ENCODE measurements at regions not wholly inside any gene's neighbourhood (a gene's known extent, or its start where the extent isn't known, plus 50 kb on each side); places are given as distances from the start of the nearest gene placed in this dataset.
"Not testable (repeated sequence)": the region's sequence is repeated elsewhere in the genome, so short reads cannot be mapped to it uniquely, and the experiment has no call there.

DNA sequence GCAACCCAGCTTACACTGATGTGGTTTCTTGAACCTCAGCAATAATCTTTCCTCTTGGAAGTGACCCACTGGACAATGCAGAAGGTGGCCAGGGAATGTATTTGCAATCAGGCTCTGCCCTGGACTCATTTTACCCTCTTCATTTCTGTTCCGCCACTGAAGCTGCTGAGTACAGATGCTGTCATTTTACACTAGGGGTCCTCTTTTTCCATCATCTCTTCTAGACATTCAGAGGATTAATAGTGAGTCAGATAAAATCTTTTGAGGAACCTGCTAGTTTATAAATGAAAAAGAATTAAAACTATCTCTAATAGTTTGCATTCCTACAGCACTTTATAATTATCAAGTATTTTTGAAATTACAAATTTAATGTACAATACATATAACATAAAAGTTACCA is 87.9 kb upstream of the PNPT1 start:
- Histone ChIP-seq H3K36me3 (0 out of 2 replicates have a peak, but pooled peaks cover 4% of the 10 kb centered on the region), H3K9me3 (replicated peaks) (no peaks in the 10 kb centered on the region), H3K4me1 (replicated peaks) (peaks cover 38% of the 10 kb centered on the region), H3K27me3 (replicated peaks) (no peaks in the 10 kb centered on the region), H3K27ac (no peak overlapping the region), H3K4me3 (no peak overlapping the region)
- no peak for DNase-seq (ENCODE audit: low read depth in 1 of 2, low spot score in 2 of 2)

- Histone ChIP-seq H3K27ac (peak overlapping the region; percentile 75), H3K4me1 (replicated peaks) (peaks cover 30% of the 10 kb centered on the region)
Observed at GRCh38 chr2:55780697-55781096, 87.1 kb upstream of the PNPT1 start.

GRCh38 chr2:55779459-55780421 is 86.1 kb upstream of the PNPT1 start:
- Histone ChIP-seq H3K27ac (peak overlapping the region; percentile 75), H3K36me3 (0 out of 2 replicates have a peak, but pooled peaks cover 4% of the 10 kb centered on the region), H3K27me3 (replicated peaks) (no peaks in the 10 kb centered on the region), H3K9me3 (replicated peaks) (no peaks in the 10 kb centered on the region), H3K4me3 (no peak overlapping the region), H3K4me1 (replicated peaks) (peaks cover 28% of the 10 kb centered on the region)
- DNase-seq (ENCODE audit: low read depth in 1 of 2, low spot score in 2 of 2), result peak; percentile 71 to 82

More at GRCh38 chr2:55780697-55781096, 87.1 kb upstream of the PNPT1 start:
- no peak for DNase-seq (ENCODE audit: low read depth in 1 of 2, low spot score in 2 of 2)
- H3K36me3 ChIP-seq, result 0 out of 2 replicates have a peak, but pooled peaks cover 4% of the 10 kb centered on the region
- H3K4me3 ChIP-seq, result no peak overlapping the region
- no peaks in the 10 kb centered on the region for H3K27me3 ChIP-seq (replicated peaks)
- no peaks in the 10 kb centered on the region for H3K9me3 ChIP-seq (replicated peaks)

DNA sequence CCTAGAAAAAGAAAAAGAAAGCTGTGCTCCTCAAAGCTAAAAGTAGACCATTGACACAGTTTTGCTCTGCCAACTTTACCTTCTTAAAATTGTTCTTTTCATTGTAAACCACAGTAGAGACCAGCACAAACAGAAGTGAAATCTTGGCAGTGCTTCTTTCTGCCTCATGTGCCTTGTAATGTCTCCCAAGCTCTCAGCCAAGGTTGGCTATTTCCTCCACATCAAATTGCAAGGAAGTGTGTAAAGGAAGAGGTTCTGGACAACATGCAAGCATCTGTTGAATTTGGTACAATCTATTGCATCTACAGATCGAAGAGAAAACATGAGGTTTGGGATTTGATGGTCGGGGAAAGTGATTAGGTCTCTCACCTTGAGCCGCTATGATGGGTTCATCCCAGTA is 83.3 kb upstream of the PNPT1 start:
- H3K27me3 ChIP-seq (replicated peaks), result no peaks in the 10 kb centered on the region
- DNase-seq (ENCODE audit: low read depth in 1 of 2, low spot score in 2 of 2), result no peak
- no peaks in the 10 kb centered on the region for H3K9me3 ChIP-seq (replicated peaks)
- peaks cover 36% of the 10 kb centered on the region for H3K4me1 ChIP-seq (replicated peaks)
- no peak overlapping the region for H3K4me3 ChIP-seq
- H3K27ac ChIP-seq, result no peak overlapping the region
- H3K36me3 ChIP-seq, result 0 out of 2 replicates have a peak, but pooled peaks cover 4% of the 10 kb centered on the region

DNA sequence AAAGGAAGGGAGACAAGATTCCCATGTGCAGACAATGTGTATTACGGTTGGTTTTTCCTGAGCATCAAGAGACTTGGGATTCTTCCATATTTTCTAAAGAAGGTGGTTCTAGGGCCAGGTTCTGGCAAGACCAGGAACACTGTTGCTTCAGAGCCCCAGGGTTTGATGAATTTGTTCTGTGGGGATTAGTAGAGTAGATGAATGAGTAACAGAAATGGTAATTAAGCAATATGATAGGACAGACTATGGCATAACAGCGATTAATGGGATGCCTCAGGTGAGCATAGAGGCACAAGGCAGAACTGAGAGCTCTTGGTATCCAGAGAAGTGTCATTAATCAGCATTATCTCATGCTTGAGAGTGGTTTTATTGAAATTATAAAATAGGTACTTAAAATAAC is 82.8 kb upstream of the PNPT1 start:
- 0 out of 2 replicates have a peak, but pooled peaks cover 4% of the 10 kb centered on the region for H3K36me3 ChIP-seq
- H3K4me1 ChIP-seq (replicated peaks), result peaks cover 38% of the 10 kb centered on the region
- no peak for DNase-seq (ENCODE audit: low read depth in 1 of 2, low spot score in 2 of 2)
- no peaks in the 10 kb centered on the region for H3K27me3 ChIP-seq (replicated peaks)
- no peak overlapping the region for H3K27ac ChIP-seq
- H3K9me3 ChIP-seq (replicated peaks), result no peaks in the 10 kb centered on the region
- no peak overlapping the region for H3K4me3 ChIP-seq

GRCh38 chr2:55775828-55776227 is 82.2 kb upstream of the PNPT1 start:
- no peak overlapping the region for H3K27ac ChIP-seq
- no peaks in the 10 kb centered on the region for H3K27me3 ChIP-seq (replicated peaks)
- H3K9me3 ChIP-seq (replicated peaks), result no peaks in the 10 kb centered on the region
- H3K4me3 ChIP-seq, result no peak overlapping the region
- H3K36me3 ChIP-seq, result 0 out of 2 replicates have a peak, but pooled peaks cover 4% of the 10 kb centered on the region
- peaks cover 36% of the 10 kb centered on the region for H3K4me1 ChIP-seq (replicated peaks)
- DNase-seq (ENCODE audit: low read depth in 1 of 2, low spot score in 2 of 2), result no peak

DNA sequence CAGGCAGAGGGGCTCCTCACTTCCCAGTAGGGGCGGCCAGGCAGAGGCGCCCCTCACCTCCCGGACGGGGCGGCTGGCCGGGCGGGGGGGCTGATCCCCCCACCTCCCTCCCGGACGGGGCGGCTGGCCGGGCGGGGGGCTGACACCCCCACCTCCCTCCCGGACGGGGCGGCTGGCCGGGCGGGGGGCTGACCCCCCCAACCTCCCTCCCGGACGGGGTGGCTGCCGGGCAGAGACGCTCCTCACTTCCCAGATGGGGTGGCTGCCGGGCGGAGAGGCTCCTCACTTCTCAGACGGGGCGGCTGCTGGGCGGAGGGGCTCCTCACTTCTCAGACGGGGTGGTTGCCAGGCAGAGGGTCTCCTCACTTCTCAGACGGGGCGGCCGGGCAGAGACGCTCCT is 80.0 kb upstream of the PNPT1 start:
- H3K27ac ChIP-seq; H3K27me3 ChIP-seq (replicated peaks); DNase-seq (ENCODE audit: low read depth in 1 of 2, low spot score in 2 of 2); H3K4me3 ChIP-seq; H3K9me3 ChIP-seq (replicated peaks); H3K36me3 ChIP-seq: not testable (repeated sequence)
- H3K4me1 ChIP-seq (replicated peaks), result peaks cover 14% of the 10 kb centered on the region

DNA sequence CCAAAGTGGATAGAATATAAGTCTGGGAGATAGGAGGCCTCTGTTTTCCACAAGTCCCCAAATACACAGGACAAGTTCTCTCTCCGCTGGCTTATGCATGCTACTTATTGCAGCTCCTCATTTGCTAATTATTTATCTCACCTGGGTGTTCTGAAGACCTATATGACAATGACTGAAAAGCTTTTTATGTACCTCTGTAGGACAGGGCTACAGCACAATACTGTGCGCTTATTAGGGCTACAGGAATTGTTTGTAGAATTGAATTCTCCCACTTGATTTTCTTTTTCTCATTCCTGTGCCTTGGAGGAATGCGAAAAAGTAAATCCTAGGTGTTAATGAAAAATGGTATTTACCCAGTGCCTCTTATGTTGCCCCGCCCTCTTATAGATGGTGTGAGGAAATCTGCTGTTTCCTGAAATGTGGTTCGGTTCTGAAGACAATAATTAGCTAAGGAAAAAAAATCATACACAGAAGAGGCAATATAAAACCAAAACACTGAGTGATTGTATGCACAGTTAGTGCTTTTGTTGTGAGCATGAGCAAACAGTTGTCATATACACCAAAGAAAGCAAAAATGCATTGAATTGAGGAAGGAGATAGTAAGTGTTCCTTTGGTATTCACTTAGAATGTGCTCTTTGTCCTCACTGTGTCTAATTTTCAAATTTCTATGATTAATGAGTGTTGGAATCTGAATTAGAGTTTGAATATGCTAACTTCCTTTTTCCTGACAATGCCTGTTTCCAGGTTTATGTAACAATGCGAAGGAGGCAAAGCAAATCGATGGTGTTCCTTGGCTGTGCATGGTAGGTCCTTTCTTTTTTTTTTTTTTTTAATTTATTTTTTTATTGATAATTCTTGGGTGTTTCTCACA is 78.7 kb upstream of the PNPT1 start:
- no peak for DNase-seq (ENCODE audit: low read depth in 1 of 2, low spot score in 2 of 2)
- Histone ChIP-seq H3K27ac (no peak overlapping the region), H3K4me3 (no peak overlapping the region), H3K36me3 (no peaks in the 10 kb centered on the region), H3K9me3 (replicated peaks) (no peaks in the 10 kb centered on the region), H3K27me3 (replicated peaks) (no peaks in the 10 kb centered on the region), H3K4me1 (replicated peaks) (peaks cover 9% of the 10 kb centered on the region; the same call in 1 of the 2 replicates)

GRCh38 chr2:55771612-55772011 is 78.0 kb upstream of the PNPT1 start:
- Histone ChIP-seq H3K4me1 (replicated peaks) (peaks cover 9% of the 10 kb centered on the region; the same call in 1 of the 2 replicates), H3K9me3 (replicated peaks) (no peaks in the 10 kb centered on the region), H3K4me3 (no peak overlapping the region), H3K27me3 (replicated peaks) (no peaks in the 10 kb centered on the region), H3K36me3 (no peaks in the 10 kb centered on the region), H3K27ac (no peak overlapping the region)
- peak in 1 of 2 experiments; percentile 48 for DNase-seq (ENCODE audit: low read depth in 1 of 2, low spot score in 2 of 2)

GRCh38 chr2:55768991-55769390 is 75.3 kb upstream of the PNPT1 start:
- Histone ChIP-seq H3K36me3 (no peaks in the 10 kb centered on the region), H3K27me3 (replicated peaks) (no peaks in the 10 kb centered on the region), H3K4me3 (no peak overlapping the region), H3K27ac (no peak overlapping the region), H3K4me1 (replicated peaks) (peaks cover 9% of the 10 kb centered on the region; the same call in 1 of the 2 replicates), H3K9me3 (replicated peaks) (no peaks in the 10 kb centered on the region)
- no peak for DNase-seq (ENCODE audit: low read depth in 1 of 2, low spot score in 2 of 2)

DNA sequence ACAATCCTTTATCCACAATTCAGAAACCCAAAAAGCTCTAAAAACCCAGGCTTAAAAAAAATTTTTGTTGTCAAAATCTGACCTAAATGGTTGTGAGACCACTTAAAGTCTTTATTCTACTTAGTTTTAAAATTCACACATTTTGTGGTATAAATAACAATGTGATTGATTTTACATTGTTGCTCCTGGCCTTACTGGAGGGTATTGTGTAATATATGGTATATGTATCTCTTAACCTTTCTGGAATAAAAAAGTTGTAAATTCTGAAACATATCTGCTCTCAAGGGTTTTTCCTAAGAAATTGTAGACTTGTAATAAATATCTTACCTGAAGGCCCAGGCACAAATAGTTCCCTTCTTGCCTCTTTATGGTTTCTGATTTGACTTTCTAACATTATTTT is 73.3 kb upstream of the PNPT1 start:
- no peaks in the 10 kb centered on the region for H3K36me3 ChIP-seq
- no peaks in the 10 kb centered on the region for H3K27me3 ChIP-seq (replicated peaks)
- peaks cover 5% of the 10 kb centered on the region for H3K4me1 ChIP-seq (replicated peaks)
- H3K4me3 ChIP-seq, result no peak overlapping the region
- H3K27ac ChIP-seq, result no peak overlapping the region
- no peak for DNase-seq (ENCODE audit: low read depth in 1 of 2, low spot score in 2 of 2)
- no peaks in the 10 kb centered on the region for H3K9me3 ChIP-seq (replicated peaks)

DNA sequence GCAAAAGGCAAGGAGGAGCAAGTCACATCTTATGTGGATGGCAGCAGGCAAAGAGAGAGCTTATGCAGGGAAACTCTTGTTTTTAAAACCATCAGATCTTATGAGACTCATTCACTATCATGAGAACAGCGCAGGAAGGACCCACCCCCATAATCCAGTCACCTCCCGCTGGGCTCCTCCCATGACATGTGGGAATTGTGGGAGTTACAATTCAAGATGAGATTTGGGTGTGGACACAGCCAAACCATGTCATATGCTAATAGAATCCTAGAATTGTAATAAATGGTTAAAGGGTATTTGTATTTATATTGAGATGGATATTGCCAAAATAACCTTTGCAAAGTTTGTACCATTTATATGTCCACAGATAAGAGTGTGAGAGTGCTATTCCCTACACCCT is 72.1 kb upstream of the PNPT1 start:
- H3K36me3 ChIP-seq; H3K4me1 ChIP-seq (replicated peaks); H3K9me3 ChIP-seq (replicated peaks); H3K27me3 ChIP-seq (replicated peaks); H3K27ac ChIP-seq; DNase-seq (ENCODE audit: low read depth in 1 of 2, low spot score in 2 of 2); H3K4me3 ChIP-seq: not testable (repeated sequence)

DNA sequence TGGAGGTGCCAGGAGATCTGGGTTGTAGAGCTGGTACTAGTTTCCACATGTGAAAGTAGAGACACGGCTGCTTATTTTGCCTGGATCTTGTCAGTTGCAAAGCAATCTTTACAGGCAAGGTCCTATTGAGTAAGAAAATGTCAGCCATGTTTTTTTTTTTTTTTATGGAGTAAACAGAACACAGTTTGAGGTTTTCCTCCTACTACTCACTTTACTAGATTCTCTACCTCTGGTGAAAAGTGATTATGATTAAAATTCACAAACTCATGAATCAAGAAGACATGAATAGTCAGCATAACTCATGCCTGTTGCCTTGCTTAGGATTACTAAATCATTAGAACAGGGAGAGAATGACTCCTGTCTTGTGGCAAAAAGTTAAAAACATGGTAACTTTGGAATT is 70.1 kb upstream of the PNPT1 start:
- DNase-seq (ENCODE audit: low read depth in 1 of 2, low spot score in 2 of 2), result no peak
- Histone ChIP-seq H3K9me3 (replicated peaks) (no peaks in the 10 kb centered on the region), H3K27ac (no peak overlapping the region), H3K27me3 (replicated peaks) (no peaks in the 10 kb centered on the region), H3K4me1 (replicated peaks) (peaks cover 3% of the 10 kb centered on the region; the same call in 1 of the 2 replicates), H3K36me3 (no peaks in the 10 kb centered on the region), H3K4me3 (no peak overlapping the region)

Data from SJSA1 (cell line).